Psoas muscle (tissue), 7 donors: ENCODE measurements at regions not wholly inside any gene's neighbourhood (a gene's known extent, or its start where the extent isn't known, plus 50 kb on each side); places are given as distances from the start of the nearest gene placed in this dataset.

ENCODE experiments used
- ATAC-seq, 4 donors: fragments of 200-7000 bp; cut with Tn5 transposase; one replicate each; pipeline ENCODE4 v1.9.1; 2020; ENCODE audit warnings: moderate library complexity in 3 of 4, mild to moderate bottlenecking in 2 of 4
- DNase-seq, 2 donors: peaks; one replicate each; pipeline ENCODE4 v3.0.0-alpha.2; 2020
- H3K27ac ChIP-seq: fragments of 200-600 bp; one replicate; pipeline ENCODE4 v1.8.0; 2022
- H3K27me3 ChIP-seq, 3 donors: fragments of 200-600 bp in 1 of 3; one replicate each; pipeline versions ENCODE4 v1.6.1 to v1.8.0; 2013 to 2022; ENCODE audit warnings: low read length in 2 of 3, mild to moderate bottlenecking in 2 of 3, moderate library complexity in 1 of 3; ENCODE audit not compliant: insufficient read depth in 3 of 3
- H3K36me3 ChIP-seq, 2 donors: fragments of 200-600 bp in 1 of 2; one replicate each; pipeline versions ENCODE4 v1.6.1 to v1.8.0; 2013 to 2022; ENCODE audit warnings: low read depth in 1 of 2, mild to moderate bottlenecking in 1 of 2, moderate library complexity in 1 of 2; ENCODE audit not compliant: insufficient read depth in 1 of 2
- H3K4me1 ChIP-seq: fragments of 200-600 bp; one replicate; pipeline ENCODE4 v1.8.0; 2022
- H3K4me3 ChIP-seq: fragments of 200-600 bp; one replicate; pipeline ENCODE4 v1.8.0; 2022; ENCODE audit warnings: mild to moderate bottlenecking
- H3K9me3 ChIP-seq: fragments of 200-600 bp; one replicate; pipeline ENCODE4 v1.8.0; 2022
- CTCF ChIP-seq: fragments of 200-600 bp; IDR thresholded peaks from one replicate; pipeline ENCODE4 v1.8.0; 2022; ENCODE audit warnings: antibody characterized with exemption
- WGBS, 3 donors: extraction: QIAGEN DNeasy Blood & Tissue Kit; methylation state at CpG; one replicate each; pipeline versions ENCODE4 v1.1.6 to v1.1.7; 2013; 5-methylcytosine and 5-hydroxymethylcytosine counted together
- intact Hi-C, 2 donors: fragments of 100-400 bp; cut with DNase I; formaldehyde crosslinking; loops; one replicate each; pipeline versions ENCODE4 v1.11.0 to v1.14.2; 2022
- donor health status: healthy with polysubstance abuse.
- donor health status: DM: no; HTN: no; CAD: no; lungs with moderate emphysema.
- donor health status: Bipolar disorder and iron deficiency.
- donor health status: healthy.
- donor health status: DM: yes; HTN: yes; CAD: no.
- donor health status: DM: no; HTN: no; CAD: no.
- donor health status: DM: yes; HTN: yes; CAD: no.

- Histone ChIP-seq H3K36me3 (no peaks in the 10 kb centered on the region), H3K27me3 (peaks cover 0 to 18% (median 10%) of the 10 kb centered on the region in 3 donors), H3K27ac (no peak overlapping the region), H3K9me3 (no peaks in the 10 kb centered on the region), H3K4me1 (no peaks in the 10 kb centered on the region), H3K4me3 (no peak overlapping the region)
- ATAC-seq, result no peak
- intact Hi-C loops, result no loop called here
- no peak for TF ChIP-seq CTCF
- no peak for DNase-seq
- WGBS, 3 donors, result 72 to 74% (median 73%) methylated on average over 12 of the region's 12 CpGs
Measured at GRCh38 chr11:120061036-120061760, 76.7 kb downstream of the TRIM29 start.

GRCh38 chr11:120060512-120060911, 77.4 kb downstream of the TRIM29 start:
- intact Hi-C loops, result no loop called here
- Histone ChIP-seq H3K4me3 (no peak overlapping the region), H3K27ac (no peak overlapping the region), H3K27me3 (peaks cover 0 to 18% (median 10%) of the 10 kb centered on the region in 3 donors), H3K4me1 (no peaks in the 10 kb centered on the region), H3K9me3 (no peaks in the 10 kb centered on the region), H3K36me3 (no peaks in the 10 kb centered on the region)
- ATAC-seq (no peak), DNase-seq (no peak)
- WGBS, 3 donors, result 88 to 92% (median 91%) methylated on average over 7 of the region's 7 CpGs
- no peak for TF ChIP-seq CTCF

GRCh38 chr11:120058931-120059330, 79.0 kb downstream of the TRIM29 start:
- Histone ChIP-seq H3K9me3 (no peaks in the 10 kb centered on the region), H3K4me3 (no peak overlapping the region), H3K27ac (no peak overlapping the region), H3K27me3 (peaks cover 0 to 15% (median 10%) of the 10 kb centered on the region in 3 donors), H3K4me1 (no peaks in the 10 kb centered on the region), H3K36me3 (no peaks in the 10 kb centered on the region)
- 93 to 96% (median 94%) methylated on average over 4 of the region's 4 CpGs for WGBS, 3 donors
- no peak for TF ChIP-seq CTCF
- no peak for DNase-seq
- ATAC-seq, result no peak
- intact Hi-C loops, result no loop called here

GRCh38 chr11:120057595-120058581, 80.0 kb downstream of the TRIM29 start:
- no peaks in the 10 kb centered on the region for H3K36me3 ChIP-seq
- DNase-seq, result peak in 1 of 2 donors; percentile 21
- no peaks in the 10 kb centered on the region for H3K4me1 ChIP-seq
- H3K4me3 ChIP-seq, result no peak overlapping the region
- no peak overlapping the region for H3K27ac ChIP-seq
- no peak for TF ChIP-seq CTCF
- no peaks in the 10 kb centered on the region for H3K9me3 ChIP-seq
- no peak for ATAC-seq
- intact Hi-C loops, result no loop called here
- WGBS, 3 donors, result 72 to 75% (median 74%) methylated on average over 15 to 18 of the region's 18 CpGs
- peaks cover 0 to 16% (median 10%) of the 10 kb centered on the region in 3 donors for H3K27me3 ChIP-seq
